Fibroblast of villous mesenchyme (primary cell): ENCODE measurements at regions not wholly inside any gene's neighbourhood (a gene's known extent, or its start where the extent isn't known, plus 50 kb on each side); places are given as distances from the start of the nearest gene placed in this dataset.
A peak's percentile ranks its signal among the peaks of the same experiment; 100 is the strongest.

Experiments
- DNase-seq: peaks from one replicate; pipeline ENCODE4 v3.0.0-alpha.2; 2010; ENCODE audit warnings: low read depth
- H3K4me3 ChIP-seq: 2 replicates; pipeline ENCODE4 v1.5.1; 2011; ENCODE audit warnings: low read depth, mild to moderate bottlenecking, low read length
- TF ChIP-seq, protein P1 (sequence below): IDR thresholded peaks from 2 replicates; pipeline ENCODE4 v1.5.1; 2012; ENCODE audit warnings: low read depth, mild to moderate bottlenecking, low read length; ENCODE audit not compliant: insufficient read depth

GRCh38 chr5:89842531-89842930 is 567.0 kb downstream of the CETN3 start:
- TF ChIP-seq, protein P1, sequence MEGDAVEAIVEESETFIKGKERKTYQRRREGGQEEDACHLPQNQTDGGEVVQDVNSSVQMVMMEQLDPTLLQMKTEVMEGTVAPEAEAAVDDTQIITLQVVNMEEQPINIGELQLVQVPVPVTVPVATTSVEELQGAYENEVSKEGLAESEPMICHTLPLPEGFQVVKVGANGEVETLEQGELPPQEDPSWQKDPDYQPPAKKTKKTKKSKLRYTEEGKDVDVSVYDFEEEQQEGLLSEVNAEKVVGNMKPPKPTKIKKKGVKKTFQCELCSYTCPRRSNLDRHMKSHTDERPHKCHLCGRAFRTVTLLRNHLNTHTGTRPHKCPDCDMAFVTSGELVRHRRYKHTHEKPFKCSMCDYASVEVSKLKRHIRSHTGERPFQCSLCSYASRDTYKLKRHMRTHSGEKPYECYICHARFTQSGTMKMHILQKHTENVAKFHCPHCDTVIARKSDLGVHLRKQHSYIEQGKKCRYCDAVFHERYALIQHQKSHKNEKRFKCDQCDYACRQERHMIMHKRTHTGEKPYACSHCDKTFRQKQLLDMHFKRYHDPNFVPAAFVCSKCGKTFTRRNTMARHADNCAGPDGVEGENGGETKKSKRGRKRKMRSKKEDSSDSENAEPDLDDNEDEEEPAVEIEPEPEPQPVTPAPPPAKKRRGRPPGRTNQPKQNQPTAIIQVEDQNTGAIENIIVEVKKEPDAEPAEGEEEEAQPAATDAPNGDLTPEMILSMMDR = no peak
- DNase-seq = peak; percentile 7
- H3K4me3 ChIP-seq = no peak overlapping the region

DNA sequence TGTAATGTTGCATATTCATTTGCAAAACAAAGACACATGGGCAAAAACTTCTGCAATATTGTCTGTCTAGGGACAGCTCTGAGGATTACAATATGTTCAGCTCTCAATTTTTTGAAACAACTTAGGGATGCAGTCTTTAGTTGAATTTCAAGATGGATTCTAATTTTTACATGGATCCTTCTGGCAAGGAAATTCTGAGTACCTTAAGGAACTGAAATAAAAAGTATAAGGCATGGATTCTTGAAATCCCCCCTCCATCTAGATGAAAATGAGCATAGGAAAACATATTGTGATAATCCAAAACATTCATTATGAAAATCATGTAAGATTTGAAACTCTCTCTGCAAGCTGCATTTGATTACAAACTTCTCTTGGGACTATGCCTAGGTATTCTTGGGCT is 568.6 kb downstream of the CETN3 start:
- TF ChIP-seq, protein P1 = no peak
- DNase-seq = no peak
- H3K4me3 ChIP-seq = no peak overlapping the region

GRCh38 chr5:89830691-89831090 is 578.9 kb downstream of the CETN3 start:
- TF ChIP-seq, protein P1 = no peak
- no peak overlapping the region for H3K4me3 ChIP-seq
- peak; percentile 24 for DNase-seq

GRCh38 chr5:89827960-89828359 is 581.6 kb downstream of the CETN3 start:
- H3K4me3 ChIP-seq = no peak overlapping the region
- TF ChIP-seq, protein P1 = no peak
- no peak for DNase-seq

GRCh38 chr5:89827359-89827758 is 582.2 kb downstream of the CETN3 start:
- H3K4me3 ChIP-seq = no peak overlapping the region
- TF ChIP-seq, protein P1 = no peak
- no peak for DNase-seq

- DNase-seq = no peak
- no peak overlapping the region for H3K4me3 ChIP-seq
- TF ChIP-seq, protein P1 = no peak
Observed at GRCh38 chr5:89826938-89827337, 582.6 kb downstream of the CETN3 start.

- TF ChIP-seq, protein P1 = no peak
- no peak overlapping the region for H3K4me3 ChIP-seq
- no peak for DNase-seq
Observed at GRCh38 chr5:89823046-89823445, 586.5 kb downstream of the CETN3 start.
